ENCODE measurements at regions not wholly inside any gene's neighbourhood (a gene's known extent, or its start where the extent isn't known, plus 50 kb on each side); places are given as distances from the start of the nearest gene placed in this dataset.

GRCh38 chr16:54822492-54822891, 108.2 kb upstream of the IRX5 start:
- TF ChIP-seq CTCF (IDR thresholded peaks at IDR 0.05) (no peak), POLR2A (IDR thresholded peaks at IDR 0.05) (no peak)
